Neural progenitor cell (in vitro differentiated cells): ENCODE measurements at regions not wholly inside any gene's neighbourhood (a gene's known extent, or its start where the extent isn't known, plus 50 kb on each side); places are given as distances from the start of the nearest gene placed in this dataset.

Source experiments
- DNase-seq: peaks from one replicate; pipeline ENCODE4 v3.0.0-alpha.2; 2016; ENCODE audit warnings: low spot score
- H2AFZ ChIP-seq: fragments of 200-600 bp; sonication (generic); replicated peaks from 2 replicates; pipeline ENCODE4 v1.6.1; 2016; ENCODE audit warnings: antibody characterized with exemption
- H3F3A ChIP-seq: fragments of 200-600 bp; sonication (generic); 2 replicates; pipeline ENCODE4 v1.6.1; 2016; ENCODE audit warnings: antibody characterized with exemption, low read depth
- H3K27ac ChIP-seq: fragments of 200-600 bp; sonication (generic); 2 replicates; pipeline ENCODE4 v1.5.1; 2016; ENCODE audit warnings: mild to moderate bottlenecking
- H3K27me3 ChIP-seq: fragments of 200-600 bp; sonication (generic); 2 replicates; pipeline ENCODE4 v1.6.1; 2016; ENCODE audit warnings: mild to moderate bottlenecking, moderate library complexity
- H3K36me3 ChIP-seq: fragments of 200-600 bp; sonication (generic); 2 replicates; pipeline ENCODE4 v1.5.1; 2016
- H3K4me1 ChIP-seq: fragments of 200-600 bp; sonication (generic); 2 replicates; pipeline ENCODE4 v1.6.1; 2016; ENCODE audit warnings: mixed run types
- H3K4me2 ChIP-seq: fragments of 200-600 bp; sonication (generic); 2 replicates; pipeline ENCODE4 v1.6.1; 2016
- H3K4me3 ChIP-seq: fragments of 200-600 bp; sonication (generic); 2 replicates; pipeline ENCODE4 v1.5.1; 2016
- H3K79me2 ChIP-seq: fragments of 200-600 bp; sonication (generic); 2 replicates; pipeline ENCODE4 v1.6.1; 2016; ENCODE audit warnings: low read depth
- H3K9ac ChIP-seq: fragments of 200-600 bp; sonication (generic); 2 replicates; pipeline ENCODE4 v1.6.1; 2016
- H3K9me3 ChIP-seq: fragments of 200-600 bp; sonication (generic); 2 replicates; pipeline ENCODE4 v1.5.1; 2016; ENCODE audit warnings: low read depth
- H4K20me1 ChIP-seq: fragments of 200-600 bp; sonication (generic); 2 replicates; pipeline ENCODE4 v1.6.1; 2016; ENCODE audit warnings: low read depth
- H3K27ac Mint-ChIP-seq: 3 replicates; pipeline ENCODE4 v1.8.0; 2021; ENCODE audit warnings: mixed read lengths
- H3K27me3 Mint-ChIP-seq: 2 replicates; pipeline ENCODE4 v1.8.0; 2022; ENCODE audit warnings: low read depth, mild to moderate bottlenecking, inconsistent platforms, moderate library complexity, mixed read lengths; ENCODE audit not compliant: insufficient read depth
- H3K36me3 Mint-ChIP-seq: 3 replicates; pipeline ENCODE4 v1.8.0; 2021; ENCODE audit warnings: mixed read lengths
- H3K4me1 Mint-ChIP-seq: 3 replicates; pipeline ENCODE4 v1.8.0; 2021; ENCODE audit warnings: mixed read lengths
- H3K4me3 Mint-ChIP-seq: 3 replicates; pipeline ENCODE4 v1.8.0; 2021; ENCODE audit warnings: mild to moderate bottlenecking, moderate library complexity, mixed read lengths
- H3K9me3 Mint-ChIP-seq: 3 replicates; pipeline ENCODE4 v1.8.0; 2020; ENCODE audit warnings: mixed read lengths
- CTCF ChIP-seq: fragments of 200-600 bp; sonication (generic); IDR thresholded peaks from 2 replicates; pipeline ENCODE4 v1.5.1; 2017; ENCODE audit warnings: antibody characterized with exemption, mild to moderate bottlenecking
- EZH2 ChIP-seq: fragments of 200-600 bp; sonication (generic); IDR thresholded peaks from 2 replicates; pipeline ENCODE4 v1.6.1; 2017; ENCODE audit warnings: antibody characterized with exemption, mild to moderate bottlenecking, moderate library complexity
- EZH2phosphoT487 ChIP-seq: fragments of 200-600 bp; sonication (generic); IDR thresholded peaks from 2 replicates; pipeline ENCODE4 v1.6.1; 2017; ENCODE audit warnings: antibody characterized with exemption

DNA sequence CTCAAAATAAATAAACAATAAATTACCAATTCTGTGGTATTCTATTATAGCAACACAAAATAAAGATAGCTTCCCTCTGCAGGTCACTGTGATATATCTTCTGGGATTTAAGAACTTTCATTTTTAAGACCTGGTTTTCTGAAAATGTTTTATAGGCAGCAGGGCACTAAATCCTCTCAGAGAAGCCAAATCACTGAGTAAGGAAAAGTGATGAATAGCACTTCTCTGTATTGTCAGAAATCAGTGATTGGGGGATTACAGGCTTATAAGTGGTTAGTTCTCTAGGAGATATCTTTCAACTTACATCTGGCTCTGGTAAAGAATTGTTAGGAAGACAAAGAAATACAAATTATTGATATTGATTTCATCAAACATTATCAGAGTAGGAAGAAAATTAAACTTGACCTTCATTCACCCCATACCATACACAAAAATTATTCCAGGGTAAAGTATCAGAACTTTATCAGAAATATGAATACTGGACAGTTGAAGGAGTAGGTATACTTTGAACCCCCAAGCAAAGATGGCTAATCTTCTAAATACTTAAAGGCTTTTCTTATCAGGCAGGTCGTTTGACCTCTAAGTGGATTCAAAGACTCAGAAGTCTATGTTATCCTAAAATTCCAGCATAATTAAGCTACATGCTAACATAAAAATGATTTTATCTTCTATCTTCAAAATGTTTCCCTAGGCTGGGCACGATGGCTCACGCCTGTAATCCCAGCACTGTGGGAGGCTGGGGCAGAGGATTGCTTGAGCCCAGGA, 81.6 kb upstream of the USP9X start:
- Histone ChIP-seq H3K4me1 (peaks cover 4% of the 10 kb centered on the region), H3K4me3 (no peak overlapping the region), H2AFZ (no peak overlapping the region), H3F3A (no peaks in the 10 kb centered on the region), H3K36me3 (no peaks in the 10 kb centered on the region), H3K79me2 (no peaks in the 10 kb centered on the region), H3K27me3 (no peaks in the 10 kb centered on the region), H3K4me2 (no peak overlapping the region), H3K9me3 (no peaks in the 10 kb centered on the region), H3K27ac (no peak overlapping the region), H4K20me1 (no peaks in the 10 kb centered on the region), H3K9ac (no peak overlapping the region)
- no peaks in the 10 kb centered on the region for H3K36me3 Mint-ChIP-seq
- H3K4me1 Mint-ChIP-seq: peaks cover 18% of the 10 kb centered on the region
- no peak overlapping the region for H3K27ac Mint-ChIP-seq
- DNase-seq: no peak
- H3K9me3 Mint-ChIP-seq: peaks cover 3% of the 10 kb centered on the region
- H3K4me3 Mint-ChIP-seq: no peak overlapping the region
- TF ChIP-seq EZH2: no peak
- TF ChIP-seq CTCF: no peak
- TF ChIP-seq EZH2phosphoT487: no peak
- peaks cover 2% of the 10 kb centered on the region for H3K27me3 Mint-ChIP-seq

DNA sequence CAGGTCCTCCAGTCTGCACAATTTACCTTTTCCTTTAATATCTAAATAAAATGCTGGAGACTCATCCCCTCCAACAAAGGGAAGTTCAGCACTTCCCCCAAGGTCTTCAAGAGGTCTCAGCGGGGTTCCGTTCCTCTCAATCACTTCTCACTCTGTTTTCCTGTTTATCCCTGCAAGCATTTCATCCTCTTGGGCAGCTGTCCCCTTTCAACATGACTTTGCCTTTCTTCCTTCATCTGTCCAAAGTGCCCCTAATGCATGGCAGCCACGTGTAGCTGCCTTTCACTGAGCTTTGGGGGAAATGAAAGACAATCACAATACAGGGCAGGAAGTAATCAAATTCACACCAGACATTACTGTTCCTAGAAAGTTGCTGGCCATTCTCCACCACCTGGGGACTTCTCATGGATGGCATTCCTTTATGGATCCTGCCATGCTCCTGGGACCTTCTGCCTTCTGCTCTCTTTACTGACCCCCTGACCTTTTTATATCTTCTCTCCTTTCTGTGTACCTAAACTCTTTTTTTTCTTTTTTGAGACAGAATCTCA, 79.7 kb upstream of the USP9X start:
- Histone ChIP-seq H2AFZ (no peak overlapping the region), H3K79me2 (no peaks in the 10 kb centered on the region), H3K9ac (no peak overlapping the region), H3K27ac (no peak overlapping the region), H4K20me1 (no peaks in the 10 kb centered on the region), H3K27me3 (no peaks in the 10 kb centered on the region), H3F3A (peaks cover 4% of the 10 kb centered on the region), H3K4me2 (no peak overlapping the region), H3K4me3 (no peak overlapping the region), H3K36me3 (no peaks in the 10 kb centered on the region), H3K9me3 (no peaks in the 10 kb centered on the region), H3K4me1 (peaks cover 8% of the 10 kb centered on the region)
- Mint-ChIP-seq H3K27ac (no peak overlapping the region), H3K36me3 (no peaks in the 10 kb centered on the region), H3K4me1 (peaks cover 19% of the 10 kb centered on the region), H3K4me3 (no peak overlapping the region), H3K27me3 (peaks cover 2% of the 10 kb centered on the region), H3K9me3 (peaks cover 5% of the 10 kb centered on the region)
- no peak for DNase-seq
- TF ChIP-seq EZH2phosphoT487 (no peak), EZH2 (no peak), CTCF (no peak)

GRCh38 chrX:41009850-41010846, 75.1 kb upstream of the USP9X start:
- Histone ChIP-seq H2AFZ (peak overlapping the region; percentile 77), H3K27ac (no peak overlapping the region)
- DNase-seq: peak; percentile 52

More at GRCh38 chrX:41009850-41010846, 75.1 kb upstream of the USP9X start:
- Mint-ChIP-seq H3K27ac (peak overlapping the region; percentile 79), H3K9me3 (peaks cover 5% of the 10 kb centered on the region), H3K27me3 (peaks cover 2% of the 10 kb centered on the region), H3K4me1 (peaks cover 18% of the 10 kb centered on the region), H3K4me3 (no peak overlapping the region), H3K36me3 (no peaks in the 10 kb centered on the region)
- H3K9ac ChIP-seq: no peak overlapping the region
- peaks cover 4% of the 10 kb centered on the region for H3F3A ChIP-seq
- H3K36me3 ChIP-seq: no peaks in the 10 kb centered on the region
- TF ChIP-seq EZH2 (no peak), CTCF (peak; percentile 33)
- no peaks in the 10 kb centered on the region for H3K79me2 ChIP-seq
- no peaks in the 10 kb centered on the region for H3K9me3 ChIP-seq
- H3K4me3 ChIP-seq: no peak overlapping the region
- H3K4me1 ChIP-seq: peaks cover 11% of the 10 kb centered on the region
- peak overlapping the region; percentile 2 for H3K4me2 ChIP-seq
- no peaks in the 10 kb centered on the region for H3K27me3 ChIP-seq
- H4K20me1 ChIP-seq: no peaks in the 10 kb centered on the region
